Astrocyte of the spinal cord (primary cell): ENCODE measurements at regions not wholly inside any gene's neighbourhood (a gene's known extent, or its start where the extent isn't known, plus 50 kb on each side); places are given as distances from the start of the nearest gene placed in this dataset.

Experiments
- DNase-seq: peaks from one replicate; pipeline ENCODE4 v3.0.0; 2011; ENCODE audit warnings: low read depth, low spot score
- H3K4me3 ChIP-seq: 2 replicates; pipeline ENCODE4 v1.5.1; 2011; ENCODE audit warnings: low read depth, mild to moderate bottlenecking, low read length, moderate library complexity
- in situ Hi-C: cut with HindIII; loops from 2 replicates; pipeline ENCODE4 v1.10.0; 2017; ENCODE audit warnings: low sequenced_read_pairs
- TF ChIP-seq, protein P1 (sequence below): IDR thresholded peaks from 2 replicates; pipeline ENCODE4 v1.5.1; 2012; ENCODE audit warnings: low read depth, mild to moderate bottlenecking, low read length, inconsistent platforms

DNA sequence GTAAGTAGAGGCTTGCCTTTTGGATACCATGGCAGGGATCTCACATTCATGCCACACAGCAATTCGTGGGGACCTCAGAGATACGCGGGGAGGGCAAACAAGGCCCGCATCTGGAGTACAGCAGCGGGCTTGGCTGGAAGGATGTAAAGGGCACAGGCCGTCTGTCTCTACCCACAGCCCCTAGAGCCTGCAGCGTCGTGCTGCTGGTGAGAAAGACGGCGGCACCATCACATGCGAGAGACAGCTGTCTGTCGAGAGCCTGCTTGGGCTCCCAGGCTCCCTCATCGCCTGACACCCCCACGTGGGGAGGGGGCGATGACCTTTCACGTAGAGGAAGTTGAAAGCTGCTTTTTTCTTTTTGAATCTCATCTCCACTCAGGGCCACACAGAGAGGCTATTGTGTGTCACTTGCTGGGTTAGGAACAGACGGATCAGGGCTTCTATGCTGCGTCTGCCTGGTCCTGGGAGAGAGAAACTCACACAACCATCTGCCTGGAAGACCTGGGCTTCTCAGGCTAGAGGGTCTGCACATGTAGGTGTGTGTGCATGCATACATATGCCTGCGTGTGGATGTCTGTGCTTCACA is 134.6 kb upstream of the PPP1R26 start:
- in situ Hi-C loops: no loop called here
- TF ChIP-seq, protein P1, sequence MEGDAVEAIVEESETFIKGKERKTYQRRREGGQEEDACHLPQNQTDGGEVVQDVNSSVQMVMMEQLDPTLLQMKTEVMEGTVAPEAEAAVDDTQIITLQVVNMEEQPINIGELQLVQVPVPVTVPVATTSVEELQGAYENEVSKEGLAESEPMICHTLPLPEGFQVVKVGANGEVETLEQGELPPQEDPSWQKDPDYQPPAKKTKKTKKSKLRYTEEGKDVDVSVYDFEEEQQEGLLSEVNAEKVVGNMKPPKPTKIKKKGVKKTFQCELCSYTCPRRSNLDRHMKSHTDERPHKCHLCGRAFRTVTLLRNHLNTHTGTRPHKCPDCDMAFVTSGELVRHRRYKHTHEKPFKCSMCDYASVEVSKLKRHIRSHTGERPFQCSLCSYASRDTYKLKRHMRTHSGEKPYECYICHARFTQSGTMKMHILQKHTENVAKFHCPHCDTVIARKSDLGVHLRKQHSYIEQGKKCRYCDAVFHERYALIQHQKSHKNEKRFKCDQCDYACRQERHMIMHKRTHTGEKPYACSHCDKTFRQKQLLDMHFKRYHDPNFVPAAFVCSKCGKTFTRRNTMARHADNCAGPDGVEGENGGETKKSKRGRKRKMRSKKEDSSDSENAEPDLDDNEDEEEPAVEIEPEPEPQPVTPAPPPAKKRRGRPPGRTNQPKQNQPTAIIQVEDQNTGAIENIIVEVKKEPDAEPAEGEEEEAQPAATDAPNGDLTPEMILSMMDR: no peak
- no peak for DNase-seq
- no peak overlapping the region for H3K4me3 ChIP-seq

DNA sequence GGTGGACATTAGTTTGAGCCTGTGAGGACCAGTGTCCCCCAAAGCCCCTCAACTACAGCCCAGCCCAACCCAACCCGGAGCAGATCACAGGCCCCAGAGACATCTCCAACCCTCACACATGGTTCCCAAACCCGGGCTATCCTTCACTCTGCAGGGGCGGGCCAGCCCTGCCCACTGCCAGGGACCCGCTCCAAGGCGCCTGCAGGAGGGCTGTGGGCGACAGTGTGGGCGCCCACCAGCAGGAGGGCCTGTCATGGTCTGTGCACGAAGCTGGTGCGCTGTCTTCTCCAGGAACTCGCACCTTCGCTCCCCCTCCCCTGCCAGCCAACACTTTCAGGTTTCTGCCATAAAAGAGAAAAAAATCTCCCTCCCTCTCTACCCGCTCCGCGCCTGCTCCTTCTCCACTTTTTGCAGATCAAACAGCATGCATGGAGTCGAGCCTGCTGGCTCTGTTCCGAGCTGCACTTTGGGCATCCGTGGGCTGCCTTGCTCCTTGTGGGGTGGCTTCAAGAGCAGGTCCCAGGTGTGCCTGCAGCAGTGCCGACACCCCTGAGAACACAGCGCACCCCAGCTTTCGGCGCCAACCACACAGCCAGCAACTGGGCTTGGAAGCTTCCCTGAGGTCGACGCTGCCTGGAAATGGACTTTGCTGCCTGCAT is 133.7 kb upstream of the PPP1R26 start:
- in situ Hi-C loops: no loop called here
- TF ChIP-seq, protein P1: no peak

DNA sequence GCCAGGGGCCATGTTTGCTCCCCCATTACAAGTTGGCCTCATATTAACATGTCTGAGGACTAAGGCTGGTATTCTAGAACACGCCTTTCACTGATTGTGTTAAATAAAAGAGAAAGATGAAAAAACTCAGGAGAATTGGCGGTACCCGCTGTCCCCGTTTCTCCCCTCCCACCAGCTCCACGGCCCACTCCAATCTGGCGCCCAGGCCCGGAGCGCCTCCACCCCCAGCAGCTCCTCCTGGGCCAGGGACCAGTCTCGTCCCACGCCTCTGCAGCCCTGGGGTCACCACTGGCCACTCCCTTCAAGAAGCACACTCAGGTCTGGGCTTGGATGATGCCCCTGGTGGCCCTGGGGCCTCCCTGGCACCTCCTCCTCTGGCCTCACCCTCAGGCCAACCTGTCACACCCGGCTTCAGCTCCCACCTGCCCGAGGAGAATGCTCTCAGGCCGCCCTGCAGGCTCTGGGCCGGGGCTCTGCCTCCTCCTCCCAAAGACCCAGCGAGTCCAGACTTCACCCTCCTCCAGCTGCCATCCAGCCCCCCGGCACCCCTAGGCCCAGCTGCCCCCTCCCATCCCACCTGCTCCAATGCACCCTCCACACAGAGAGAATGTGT is 133.0 kb upstream of the PPP1R26 start:
- DNase-seq: no peak
- H3K4me3 ChIP-seq: no peak overlapping the region
- in situ Hi-C loops: no loop called here
- TF ChIP-seq, protein P1: no peak

More for the DNA sequence above, 133.7 kb upstream of the PPP1R26 start:
- DNase-seq: no peak
- H3K4me3 ChIP-seq: no peak overlapping the region

DNA sequence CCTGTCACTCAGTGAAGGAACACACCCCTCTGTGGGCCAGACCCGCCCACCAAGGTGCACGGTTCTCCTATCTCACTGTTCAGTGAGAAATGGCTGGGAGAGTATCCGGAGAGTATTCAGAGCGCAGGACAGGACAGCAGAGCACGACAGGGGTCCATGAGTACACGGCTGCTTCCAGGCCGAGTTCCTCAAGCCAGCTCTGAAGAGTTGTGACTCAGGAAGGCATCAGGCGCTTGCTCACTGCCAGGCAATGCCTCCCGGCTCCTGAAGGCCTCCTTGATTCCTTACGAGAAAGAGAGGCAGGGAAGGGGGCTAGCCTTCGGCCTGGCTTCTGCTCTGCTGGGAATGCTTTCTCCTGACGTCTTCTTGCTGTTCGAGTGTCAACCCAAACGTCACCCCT is 132.1 kb upstream of the PPP1R26 start:
- no peak for DNase-seq
- in situ Hi-C loops: no loop called here
- TF ChIP-seq, protein P1: no peak

DNA sequence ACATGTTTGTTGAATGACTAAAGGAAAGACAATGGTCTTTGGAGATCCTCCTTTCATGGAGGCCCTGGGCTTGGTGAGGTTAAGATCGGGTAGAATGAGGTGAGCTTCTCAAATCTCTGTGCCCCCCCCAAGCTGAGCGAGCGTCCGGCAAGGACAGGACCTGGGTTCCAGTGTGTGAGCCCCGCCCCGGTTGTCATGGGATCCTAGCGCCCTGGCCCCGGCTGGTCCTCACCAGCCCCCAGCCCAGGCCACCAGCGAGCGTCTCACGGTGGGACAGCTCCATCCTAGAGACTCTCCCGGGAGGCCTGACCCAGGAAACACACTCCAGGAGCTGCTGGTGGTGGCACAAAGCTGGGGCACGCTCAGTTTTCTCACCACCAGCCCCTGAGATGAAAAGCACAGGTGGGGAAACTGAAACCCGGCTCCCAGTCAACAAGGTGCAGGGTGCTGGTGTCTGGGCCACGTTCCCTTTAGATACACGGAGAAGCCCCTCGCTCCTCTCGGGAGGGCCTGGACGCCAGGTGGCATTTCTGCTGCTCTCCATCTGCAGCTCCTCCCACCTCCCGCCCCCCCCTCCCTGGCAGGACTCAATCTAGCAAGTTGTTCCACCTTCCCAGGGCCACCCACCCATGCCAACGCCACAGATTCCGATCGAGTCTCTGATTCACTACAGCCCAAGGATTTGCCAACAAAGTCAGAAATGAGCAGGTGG is 131.3 kb upstream of the PPP1R26 start:
- in situ Hi-C loops: no loop called here
- DNase-seq: no peak
- TF ChIP-seq, protein P1: no peak
- no peak overlapping the region for H3K4me3 ChIP-seq

More for the DNA sequence above, 132.1 kb upstream of the PPP1R26 start:
- H3K4me3 ChIP-seq: no peak overlapping the region

DNA sequence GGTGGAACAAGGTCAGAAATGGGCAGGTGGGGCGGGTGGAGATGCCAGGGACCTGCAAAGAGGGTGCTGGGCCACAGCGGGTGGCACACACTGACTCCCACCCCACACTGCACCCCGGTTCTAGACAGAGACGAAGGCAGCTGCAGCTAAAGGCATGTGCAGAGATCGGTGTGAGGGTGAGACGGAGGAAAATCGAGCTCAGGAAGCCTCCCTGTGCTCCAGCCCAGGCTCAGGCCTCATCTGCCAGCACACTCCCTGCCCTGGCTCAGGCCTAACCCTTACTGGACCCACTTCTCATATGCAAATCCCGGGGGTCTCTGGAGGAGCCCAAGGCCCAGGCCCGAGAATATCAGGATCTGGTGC is 130.8 kb upstream of the PPP1R26 start:
- DNase-seq: no peak
- in situ Hi-C loops: no loop called here
- no peak overlapping the region for H3K4me3 ChIP-seq
- TF ChIP-seq, protein P1: no peak
